HFFc6 (cell line): ENCODE measurements at regions not wholly inside any gene's neighbourhood (a gene's known extent, or its start where the extent isn't known, plus 50 kb on each side); places are given as distances from the start of the nearest gene placed in this dataset.
"Not testable (repeated sequence)": the region's sequence is repeated elsewhere in the genome, so short reads cannot be mapped to it uniquely, and the experiment has no call there.

Source experiments
- DNase-seq: peaks from one replicate; pipeline ENCODE4 v3.0.0-alpha.2; 2018
- H3K27ac Mint-ChIP-seq: 2 replicates; pipeline ENCODE4 v1.8.0; 2020; ENCODE audit warnings: mild to moderate bottlenecking, mixed read lengths
- H3K27me3 Mint-ChIP-seq: 2 replicates; pipeline ENCODE4 v1.8.0; 2021; ENCODE audit warnings: mild to moderate bottlenecking, moderate library complexity, mixed read lengths; ENCODE audit not compliant: insufficient read depth
- H3K36me3 Mint-ChIP-seq: 2 replicates; pipeline ENCODE4 v1.8.0; 2021; ENCODE audit warnings: low read depth, mixed read lengths
- H3K4me1 Mint-ChIP-seq: 2 replicates; pipeline ENCODE4 v1.8.0; 2020; ENCODE audit warnings: low read depth, mixed read lengths
- H3K4me3 Mint-ChIP-seq: 2 replicates; pipeline ENCODE4 v1.8.0; 2020; ENCODE audit warnings: mild to moderate bottlenecking, moderate library complexity, mixed read lengths
- H3K9me3 Mint-ChIP-seq: 2 replicates; pipeline ENCODE4 v1.8.0; 2020; ENCODE audit warnings: mild to moderate bottlenecking, mixed read lengths
- TF ChIP-seq, protein P1 (sequence below): fragments of 200-600 bp; sonication (generic); IDR thresholded peaks from 2 replicates; pipeline ENCODE4 v1.5.0; 2021; ENCODE audit warnings: antibody characterized with exemption, mild to moderate bottlenecking

- Mint-ChIP-seq H3K27ac (no peak overlapping the region), H3K9me3 (no peaks in the 10 kb centered on the region), H3K36me3 (peaks cover 4% of the 10 kb centered on the region; the same call in 1 of the 2 replicates), H3K4me1 (peaks cover 9% of the 10 kb centered on the region), H3K27me3 (no peaks in the 10 kb centered on the region; the same call in 1 of the 2 replicates), H3K4me3 (no peak overlapping the region)
- TF ChIP-seq, protein P1, sequence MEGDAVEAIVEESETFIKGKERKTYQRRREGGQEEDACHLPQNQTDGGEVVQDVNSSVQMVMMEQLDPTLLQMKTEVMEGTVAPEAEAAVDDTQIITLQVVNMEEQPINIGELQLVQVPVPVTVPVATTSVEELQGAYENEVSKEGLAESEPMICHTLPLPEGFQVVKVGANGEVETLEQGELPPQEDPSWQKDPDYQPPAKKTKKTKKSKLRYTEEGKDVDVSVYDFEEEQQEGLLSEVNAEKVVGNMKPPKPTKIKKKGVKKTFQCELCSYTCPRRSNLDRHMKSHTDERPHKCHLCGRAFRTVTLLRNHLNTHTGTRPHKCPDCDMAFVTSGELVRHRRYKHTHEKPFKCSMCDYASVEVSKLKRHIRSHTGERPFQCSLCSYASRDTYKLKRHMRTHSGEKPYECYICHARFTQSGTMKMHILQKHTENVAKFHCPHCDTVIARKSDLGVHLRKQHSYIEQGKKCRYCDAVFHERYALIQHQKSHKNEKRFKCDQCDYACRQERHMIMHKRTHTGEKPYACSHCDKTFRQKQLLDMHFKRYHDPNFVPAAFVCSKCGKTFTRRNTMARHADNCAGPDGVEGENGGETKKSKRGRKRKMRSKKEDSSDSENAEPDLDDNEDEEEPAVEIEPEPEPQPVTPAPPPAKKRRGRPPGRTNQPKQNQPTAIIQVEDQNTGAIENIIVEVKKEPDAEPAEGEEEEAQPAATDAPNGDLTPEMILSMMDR, result no peak
- no peak for DNase-seq
These were observed 84.6 kb upstream of the DNAH5 start for GRCh38 chr5:14028938-14029584.

DNA sequence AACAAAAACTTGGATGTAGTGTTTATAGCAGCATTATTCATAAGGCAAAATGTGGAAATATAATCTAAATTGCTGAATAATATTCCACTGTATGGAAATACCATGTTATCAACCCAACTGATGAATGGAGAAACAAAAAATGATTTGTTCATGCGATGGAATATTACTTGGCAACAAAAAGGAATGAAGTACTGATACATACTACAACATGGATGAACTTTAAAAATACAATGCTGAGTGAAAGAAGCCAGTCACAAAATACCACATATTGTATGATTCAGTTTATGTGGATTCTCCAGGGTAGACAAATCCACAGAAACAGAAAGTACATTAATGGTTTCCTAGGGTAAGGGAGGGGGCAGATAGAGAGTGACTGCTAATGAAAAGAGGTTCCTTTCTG is 83.7 kb upstream of the DNAH5 start:
- H3K27me3 Mint-ChIP-seq, result no peaks in the 10 kb centered on the region; the same call in 1 of the 2 replicates
- H3K4me1 Mint-ChIP-seq, result peaks cover 9% of the 10 kb centered on the region
- H3K36me3 Mint-ChIP-seq, result peaks cover 4% of the 10 kb centered on the region; the same call in 1 of the 2 replicates
- no peaks in the 10 kb centered on the region for H3K9me3 Mint-ChIP-seq
- no peak for DNase-seq
- TF ChIP-seq, protein P1, result no peak
- H3K27ac Mint-ChIP-seq, result no peak overlapping the region
- H3K4me3 Mint-ChIP-seq, result no peak overlapping the region

GRCh38 chr5:14025569-14026286 is 81.2 kb upstream of the DNAH5 start:
- Mint-ChIP-seq H3K4me1 (peaks cover 9% of the 10 kb centered on the region), H3K27ac (no peak overlapping the region), H3K9me3 (no peaks in the 10 kb centered on the region), H3K4me3 (no peak overlapping the region), H3K27me3 (no peaks in the 10 kb centered on the region), H3K36me3 (peaks cover 4% of the 10 kb centered on the region; the same call in 1 of the 2 replicates)
- TF ChIP-seq, protein P1, result no peak
- DNase-seq, result no peak

- H3K9me3 Mint-ChIP-seq, result peaks cover 9% of the 10 kb centered on the region
- TF ChIP-seq, protein P1, result no peak
- no peak for DNase-seq
- H3K36me3 Mint-ChIP-seq, result 0 out of 2 replicates have a peak, but pooled peaks cover under 1% of the 10 kb centered on the region
- no peak overlapping the region for H3K27ac Mint-ChIP-seq
- no peaks in the 10 kb centered on the region for H3K27me3 Mint-ChIP-seq
- peaks cover 9% of the 10 kb centered on the region for H3K4me1 Mint-ChIP-seq
- H3K4me3 Mint-ChIP-seq, result no peak overlapping the region
These were observed 78.5 kb upstream of the DNAH5 start for GRCh38 chr5:14022971-14023370.

DNA sequence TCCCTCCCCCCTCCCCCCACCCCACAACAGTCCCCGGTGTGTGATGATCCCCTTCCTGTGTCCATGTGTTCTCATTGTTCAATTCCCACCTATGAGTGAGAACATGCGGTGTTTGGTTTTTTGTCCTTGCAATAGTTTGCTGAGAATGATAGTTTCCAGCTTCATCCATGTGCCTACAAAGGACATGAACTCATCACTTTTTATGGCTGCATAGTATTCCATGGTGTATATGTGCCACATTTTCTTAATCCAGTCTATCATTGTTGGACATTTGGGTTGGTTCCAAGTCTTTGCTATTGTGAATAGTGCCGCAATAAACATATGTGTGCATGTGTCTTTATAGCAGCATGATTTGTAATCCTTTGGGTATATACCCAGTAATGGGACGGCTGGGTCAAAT is 76.5 kb upstream of the DNAH5 start:
- H3K27ac Mint-ChIP-seq, H3K27me3 Mint-ChIP-seq: not testable (repeated sequence)

GRCh38 chr5:14019768-14020290 is 75.3 kb upstream of the DNAH5 start:
- DNase-seq, result no peak
- TF ChIP-seq, protein P1, result no peak
- peaks cover 9% of the 10 kb centered on the region for H3K9me3 Mint-ChIP-seq
- H3K27ac Mint-ChIP-seq, result no peak overlapping the region
- H3K4me1 Mint-ChIP-seq, result peaks cover 10% of the 10 kb centered on the region; the same call in 1 of the 2 replicates
- no peaks in the 10 kb centered on the region for H3K36me3 Mint-ChIP-seq
- no peak overlapping the region for H3K4me3 Mint-ChIP-seq
- no peaks in the 10 kb centered on the region; the same call in 1 of the 2 replicates for H3K27me3 Mint-ChIP-seq

More for the DNA sequence above, 76.5 kb upstream of the DNAH5 start:
- DNase-seq, H3K36me3 Mint-ChIP-seq, H3K4me3 Mint-ChIP-seq, H3K9me3 Mint-ChIP-seq: not testable (repeated sequence)
- H3K4me1 Mint-ChIP-seq, result peaks cover 14% of the 10 kb centered on the region
